ENCODE measurements at regions not wholly inside any gene's neighbourhood (a gene's known extent, or its start where the extent isn't known, plus 50 kb on each side); places are given as distances from the start of the nearest gene placed in this dataset.
A peak's percentile ranks its signal among the peaks of the same experiment; 100 is the strongest.

DNA sequence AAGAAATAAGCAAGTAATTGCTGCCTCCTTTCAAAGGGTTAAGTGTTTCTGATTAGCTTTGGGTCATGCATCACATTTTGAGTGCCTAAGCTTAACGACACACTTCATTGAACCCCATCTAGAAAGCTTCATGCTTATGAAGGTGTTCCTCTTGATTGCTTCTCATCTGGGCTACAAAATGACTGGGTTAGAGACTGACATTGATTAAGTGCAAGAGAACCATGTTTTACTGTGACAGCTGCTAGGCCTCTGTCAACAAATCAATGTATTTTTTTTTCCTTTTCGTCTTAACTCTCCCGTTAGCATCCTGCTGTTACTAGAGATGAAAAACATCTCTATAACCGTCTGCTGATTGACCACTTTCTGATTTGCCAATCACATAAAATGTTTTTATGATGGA, 725.0 kb downstream of the TLE1 start:
- WGBS, 2 experiments (ENCODE audit: extremely low coverage in 1 of 2, insufficient coverage in 1 of 2, insufficient read length in 1 of 2, insufficient replicate concordance in 2 of 2, low coverage in 1 of 2, low lambda C conversion rate in 2 of 2, missing lambda C conversion rate in 1 of 2) = 92% methylated on average over 4 of the region's 4 CpGs; no CpG with 5 or more reads in 1 of the 2 experiments
- H2AFZ ChIP-seq (ENCODE audit: low read length) = peak overlapping the region; percentile 15; the same call in 1 of the 2 replicates
- H3K56ac ChIP-seq (replicated peaks; ENCODE audit: insufficient read length, low read depth, low read length) = no peak overlapping the region
- H2BK5ac ChIP-seq (ENCODE audit: low read depth, low read length) = no peak overlapping the region
- no peaks in the 10 kb centered on the region for H3K79me1 ChIP-seq (ENCODE audit: low read depth, low read length)
- FAIRE-seq = no peak
- H3K9me3 ChIP-seq (ENCODE audit: insufficient read depth in 2 of 2, low read depth in 1 of 2, low read length in 1 of 2) = no peaks in the 10 kb centered on the region
- H3K18ac ChIP-seq (ENCODE audit: extremely low read depth, low read length) = no peak overlapping the region
- H2BK20ac ChIP-seq (ENCODE audit: low read length) = no peak overlapping the region
- no peak overlapping the region for H2AK5ac ChIP-seq (ENCODE audit: low read depth, low read length)
- no peak overlapping the region for H2BK15ac ChIP-seq (ENCODE audit: low read length)
- no peak overlapping the region for H4K8ac ChIP-seq (ENCODE audit: extremely low read depth, insufficient read depth, low read length)
- no peak overlapping the region for H3K27ac ChIP-seq (ENCODE audit: low read depth, low read length)
- no peaks in the 10 kb centered on the region for H3K4me1 ChIP-seq (replicated peaks in 1 of 4; ENCODE audit: control insufficient read depth in 3 of 4, insufficient read depth in 4 of 4, low read length in 3 of 4)
- no peak overlapping the region for H2BK120ac ChIP-seq (replicated peaks; ENCODE audit: low read depth, low read length)
- no peak overlapping the region for H3K23ac ChIP-seq (ENCODE audit: insufficient read length)
- no peak overlapping the region for H3K4me2 ChIP-seq (ENCODE audit: insufficient read depth in 1 of 2, low read depth in 2 of 2, low read length in 2 of 2)
- no peak overlapping the region for H3K4ac ChIP-seq (replicated peaks; ENCODE audit: insufficient read length, low read depth, low read length)
- no peak overlapping the region for H4K5ac ChIP-seq (ENCODE audit: insufficient read length, low read depth, low read length)
- H3K36me3 ChIP-seq (ENCODE audit: control insufficient read depth in 2 of 4, insufficient read depth in 4 of 4, low read length in 3 of 4) = no peaks in the 10 kb centered on the region
- H3K23me2 ChIP-seq (ENCODE audit: low read depth, low read length) = no peaks in the 10 kb centered on the region
- no peak overlapping the region for H4K91ac ChIP-seq (replicated peaks; ENCODE audit: insufficient read length, low read length)
- ChIA-PET CTCF (ENCODE audit: partially characterized antibody) (interaction anchor here (0.8 kb wide), 2 partner anchors 14 to 37 kb away, joined by 3 read pairs; no protein-coding TSS in a partner anchor), POLR2A (ENCODE audit: partially characterized antibody) (no interaction called here)
- H3K9ac ChIP-seq (replicated peaks in 1 of 4; ENCODE audit: extremely low read depth in 1 of 4, low read depth in 3 of 4, low read length in 3 of 4) = no peak overlapping the region
- DNase-seq (ENCODE audit: low read depth in 1 of 2, low spot score in 2 of 2) = no peak
- H3K14ac ChIP-seq (ENCODE audit: insufficient read length) = no peak overlapping the region
- H2BK12ac ChIP-seq (ENCODE audit: low read depth, low read length) = no peak overlapping the region
- no peaks in the 10 kb centered on the region for H3K27me3 ChIP-seq (replicated peaks in 1 of 4; ENCODE audit: control insufficient read depth in 3 of 4, extremely low read depth in 1 of 4, insufficient read depth in 3 of 4, low read length in 3 of 4)
- no peak overlapping the region for H3K4me3 ChIP-seq (ENCODE audit: extremely low read depth in 1 of 4, insufficient read depth in 2 of 4, low read depth in 3 of 4, low read length in 4 of 4)
- no peaks in the 10 kb centered on the region for H3K79me2 ChIP-seq (ENCODE audit: control insufficient read depth in 1 of 2, insufficient read depth in 2 of 2, low read length in 2 of 2)
- no peaks in the 10 kb centered on the region for H4K20me1 ChIP-seq (replicated peaks in 1 of 2; ENCODE audit: control insufficient read depth in 1 of 2, insufficient read depth in 2 of 2, low read length in 2 of 2)
- TF ChIP-seq FOSL1 (IDR thresholded peaks at IDR 0.05; ENCODE audit: insufficient read depth, low read depth, low read length) (no peak), NANOG (IDR thresholded peaks at IDR 0.05; ENCODE audit: insufficient read depth, low read depth, low read length, poor library complexity, severe bottlenecking) (no peak), BCL11A (IDR thresholded peaks at IDR 0.05; ENCODE audit: low read depth in 2 of 2, low read length in 2 of 2) (no peak), CHD1 (IDR thresholded peaks at IDR 0.05; ENCODE audit: low read depth, low read length) (no peak), HDAC2 (IDR thresholded peaks at IDR 0.05; ENCODE audit: borderline replicate concordance in 1 of 2, low read depth in 2 of 2, low read length in 2 of 2) (no peak), CEBPB (IDR thresholded peaks at IDR 0.05; ENCODE audit: low read depth, low read length) (no peak), CHD2 (IDR thresholded peaks at IDR 0.05; ENCODE audit: low read length) (no peak), HDAC6 (IDR thresholded peaks at IDR 0.05; ENCODE audit: low read depth, low read length) (no peak), USF2 (IDR thresholded peaks at IDR 0.05; ENCODE audit: low read length) (no peak), RBBP5 (IDR thresholded peaks at IDR 0.05; ENCODE audit: borderline replicate concordance, low read depth, low read length) (no peak), JUND (IDR thresholded peaks at IDR 0.05; ENCODE audit: low read length) (no peak)
- TF ChIP-seq, protein P1, sequence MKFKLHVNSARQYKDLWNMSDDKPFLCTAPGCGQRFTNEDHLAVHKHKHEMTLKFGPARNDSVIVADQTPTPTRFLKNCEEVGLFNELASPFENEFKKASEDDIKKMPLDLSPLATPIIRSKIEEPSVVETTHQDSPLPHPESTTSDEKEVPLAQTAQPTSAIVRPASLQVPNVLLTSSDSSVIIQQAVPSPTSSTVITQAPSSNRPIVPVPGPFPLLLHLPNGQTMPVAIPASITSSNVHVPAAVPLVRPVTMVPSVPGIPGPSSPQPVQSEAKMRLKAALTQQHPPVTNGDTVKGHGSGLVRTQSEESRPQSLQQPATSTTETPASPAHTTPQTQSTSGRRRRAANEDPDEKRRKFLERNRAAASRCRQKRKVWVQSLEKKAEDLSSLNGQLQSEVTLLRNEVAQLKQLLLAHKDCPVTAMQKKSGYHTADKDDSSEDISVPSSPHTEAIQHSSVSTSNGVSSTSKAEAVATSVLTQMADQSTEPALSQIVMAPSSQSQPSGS (IDR thresholded peaks at IDR 0.05; ENCODE audit: low read length) = no peak
